ENCODE measurements at regions not wholly inside any gene's neighbourhood (a gene's known extent, or its start where the extent isn't known, plus 50 kb on each side); places are given as distances from the start of the nearest gene placed in this dataset.
"Not testable (repeated sequence)": the region's sequence is repeated elsewhere in the genome, so short reads cannot be mapped to it uniquely, and the experiment has no call there.

- Mint-ChIP-seq H3K9me3 (no peaks in the 10 kb centered on the region), H3K36me3 (no peaks in the 10 kb centered on the region), H3K4me1 (no peaks in the 10 kb centered on the region), H3K27ac (no peak overlapping the region), H3K4me3 (no peak overlapping the region)
- no peak for ATAC-seq
- no peak for DNase-seq (ENCODE audit: low spot score in 2 of 2)
These were observed 112.6 kb upstream of the LUZP2 start for GRCh38 chr11:24384240-24384639.

- Mint-ChIP-seq H3K4me1 (no peaks in the 10 kb centered on the region), H3K9me3 (no peaks in the 10 kb centered on the region), H3K4me3 (no peak overlapping the region), H3K27ac (no peak overlapping the region), H3K36me3 (no peaks in the 10 kb centered on the region)
- ATAC-seq, result no peak
- no peak for DNase-seq (ENCODE audit: low spot score in 2 of 2)
These were observed 110.1 kb upstream of the LUZP2 start for GRCh38 chr11:24386546-24387397.

- peaks cover 3% of the 10 kb centered on the region for H3K9me3 Mint-ChIP-seq
- no peak overlapping the region for H3K4me3 Mint-ChIP-seq
- H3K4me1 Mint-ChIP-seq, result no peaks in the 10 kb centered on the region
- H3K27ac Mint-ChIP-seq, result no peak overlapping the region
- H3K36me3 Mint-ChIP-seq, result no peaks in the 10 kb centered on the region
- DNase-seq (ENCODE audit: low spot score in 2 of 2) (no peak), ATAC-seq (no peak)
These were observed 107.3 kb upstream of the LUZP2 start for GRCh38 chr11:24389575-24389974.

- Mint-ChIP-seq H3K9me3 (peaks cover 3% of the 10 kb centered on the region), H3K4me3 (no peak overlapping the region), H3K36me3 (no peaks in the 10 kb centered on the region), H3K4me1 (no peaks in the 10 kb centered on the region), H3K27ac (no peak overlapping the region)
- ATAC-seq, result no peak
- DNase-seq (ENCODE audit: low spot score in 2 of 2), result no peak
These were observed 106.8 kb upstream of the LUZP2 start for GRCh38 chr11:24390016-24390415.

GRCh38 chr11:24390762-24391161 is 106.1 kb upstream of the LUZP2 start:
- no peak for ATAC-seq
- no peak overlapping the region for H3K4me3 Mint-ChIP-seq

GRCh38 chr11:24391167-24391566 is 105.7 kb upstream of the LUZP2 start:
- no peak overlapping the region for H3K27ac Mint-ChIP-seq
- ATAC-seq, result no peak
- no peak for DNase-seq (ENCODE audit: low spot score in 2 of 2)
- peaks cover 3% of the 10 kb centered on the region for H3K9me3 Mint-ChIP-seq
- H3K4me1 Mint-ChIP-seq, result no peaks in the 10 kb centered on the region
- no peak overlapping the region for H3K4me3 Mint-ChIP-seq
- no peaks in the 10 kb centered on the region for H3K36me3 Mint-ChIP-seq

More at GRCh38 chr11:24390762-24391161, 106.1 kb upstream of the LUZP2 start:
- H3K9me3 Mint-ChIP-seq, result peaks cover 3% of the 10 kb centered on the region
- no peaks in the 10 kb centered on the region for H3K4me1 Mint-ChIP-seq
- no peak for DNase-seq (ENCODE audit: low spot score in 2 of 2)
- no peak overlapping the region for H3K27ac Mint-ChIP-seq
- no peaks in the 10 kb centered on the region for H3K36me3 Mint-ChIP-seq

- Mint-ChIP-seq H3K4me1 (no peaks in the 10 kb centered on the region), H3K4me3 (no peak overlapping the region), H3K9me3 (peaks cover 6% of the 10 kb centered on the region), H3K27ac (no peak overlapping the region), H3K36me3 (no peaks in the 10 kb centered on the region)
- DNase-seq (ENCODE audit: low spot score in 2 of 2), result no peak
- ATAC-seq, result no peak
These were observed 96.7 kb upstream of the LUZP2 start for GRCh38 chr11:24400059-24400665.

GRCh38 chr11:24406389-24406788 is 90.5 kb upstream of the LUZP2 start:
- no peak for DNase-seq (ENCODE audit: low spot score in 2 of 2)
- Mint-ChIP-seq H3K27ac (no peak overlapping the region), H3K4me3 (no peak overlapping the region), H3K36me3 (no peaks in the 10 kb centered on the region), H3K9me3 (peaks cover 14% of the 10 kb centered on the region), H3K4me1 (no peaks in the 10 kb centered on the region)
- ATAC-seq, result no peak

GRCh38 chr11:24406980-24407379 is 89.9 kb upstream of the LUZP2 start:
- Mint-ChIP-seq H3K27ac (no peak overlapping the region), H3K4me3 (no peak overlapping the region), H3K36me3 (no peaks in the 10 kb centered on the region), H3K9me3 (peaks cover 12% of the 10 kb centered on the region), H3K4me1 (no peaks in the 10 kb centered on the region)
- DNase-seq (ENCODE audit: low spot score in 2 of 2) (no peak), ATAC-seq (no peak)

- ATAC-seq, result no peak
- Mint-ChIP-seq H3K4me1 (no peaks in the 10 kb centered on the region), H3K27ac (no peak overlapping the region), H3K36me3 (no peaks in the 10 kb centered on the region), H3K4me3 (no peak overlapping the region), H3K9me3 (peaks cover 11% of the 10 kb centered on the region)
- no peak for DNase-seq (ENCODE audit: low spot score in 2 of 2)
These were observed 89.1 kb upstream of the LUZP2 start for GRCh38 chr11:24407733-24408132.

- ATAC-seq (no peak), DNase-seq (ENCODE audit: low spot score in 2 of 2) (no peak)
- Mint-ChIP-seq H3K4me1 (no peaks in the 10 kb centered on the region), H3K4me3 (no peak overlapping the region), H3K9me3 (peaks cover 11% of the 10 kb centered on the region), H3K36me3 (no peaks in the 10 kb centered on the region), H3K27ac (no peak overlapping the region)
These were observed 88.7 kb upstream of the LUZP2 start for GRCh38 chr11:24408202-24408601.

- ATAC-seq (no peak), DNase-seq (ENCODE audit: low spot score in 2 of 2) (no peak)
- Mint-ChIP-seq H3K9me3 (peaks cover 13% of the 10 kb centered on the region), H3K4me1 (no peaks in the 10 kb centered on the region), H3K36me3 (no peaks in the 10 kb centered on the region), H3K4me3 (no peak overlapping the region), H3K27ac (no peak overlapping the region)
These were observed 85.1 kb upstream of the LUZP2 start for GRCh38 chr11:24411791-24412190.

- no peaks in the 10 kb centered on the region for H3K4me1 Mint-ChIP-seq
- no peak overlapping the region for H3K27ac Mint-ChIP-seq
- H3K36me3 Mint-ChIP-seq, result no peaks in the 10 kb centered on the region
- no peak for ATAC-seq
- H3K9me3 Mint-ChIP-seq, result peaks cover 16% of the 10 kb centered on the region
- no peak for DNase-seq (ENCODE audit: low spot score in 2 of 2)
- H3K4me3 Mint-ChIP-seq, result no peak overlapping the region
These were observed 84.1 kb upstream of the LUZP2 start for GRCh38 chr11:24412722-24413121.

GRCh38 chr11:24413391-24413790 is 83.5 kb upstream of the LUZP2 start:
- DNase-seq (ENCODE audit: low spot score in 2 of 2), result no peak
- Mint-ChIP-seq H3K27ac (no peak overlapping the region), H3K4me1 (no peaks in the 10 kb centered on the region), H3K36me3 (no peaks in the 10 kb centered on the region), H3K9me3 (peaks cover 17% of the 10 kb centered on the region), H3K4me3 (no peak overlapping the region)
- no peak for ATAC-seq

GRCh38 chr11:24415955-24416636 is 80.8 kb upstream of the LUZP2 start:
- H3K36me3 Mint-ChIP-seq; DNase-seq (ENCODE audit: low spot score in 2 of 2); H3K27ac Mint-ChIP-seq; ATAC-seq; H3K4me1 Mint-ChIP-seq; H3K4me3 Mint-ChIP-seq: not testable (repeated sequence)
- H3K9me3 Mint-ChIP-seq, result peaks cover 14% of the 10 kb centered on the region

- Mint-ChIP-seq H3K36me3 (no peaks in the 10 kb centered on the region), H3K27ac (no peak overlapping the region), H3K4me1 (no peaks in the 10 kb centered on the region), H3K4me3 (no peak overlapping the region), H3K9me3 (peaks cover 6% of the 10 kb centered on the region)
- no peak for ATAC-seq
- DNase-seq (ENCODE audit: low spot score in 2 of 2), result no peak
These were observed 75.1 kb upstream of the LUZP2 start for GRCh38 chr11:24421766-24422165.
